ENCODE measurements at regions not wholly inside any gene's neighbourhood (a gene's known extent, or its start where the extent isn't known, plus 50 kb on each side); places are given as distances from the start of the nearest gene placed in this dataset.

DNA sequence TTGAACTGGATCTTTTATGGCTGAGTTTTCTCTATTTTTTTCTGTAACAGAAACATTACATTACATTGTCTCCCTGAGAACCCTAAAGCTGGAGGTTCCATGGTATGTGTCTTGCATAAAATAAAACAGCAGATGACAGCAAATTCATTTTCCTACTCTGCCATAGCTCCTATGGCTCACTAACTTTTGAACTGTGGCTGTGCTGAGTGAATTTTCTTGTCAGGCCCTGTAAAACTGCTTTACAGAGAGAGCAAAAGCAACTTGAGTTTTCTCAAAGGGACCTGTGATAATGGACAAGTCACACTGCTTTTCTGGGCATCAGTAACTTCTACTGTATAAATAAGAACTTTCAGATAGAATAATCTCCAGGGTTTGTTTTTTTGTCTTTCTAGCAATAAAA lies 129.9 kb upstream of the TSC22D2 start:
- intact Hi-C loops (cut with micrococcal nuclease; ENCODE audit: unreplicated experiment) (no loop called here), in situ Hi-C loops (cut with MboI) (no loop called here)
- no peaks in the 10 kb centered on the region for H3K27me3 ChIP-seq (replicated peaks in 1 of 2; ENCODE audit: control insufficient read depth in 2 of 2, insufficient read depth in 2 of 2, low read length in 1 of 2)
- no peak overlapping the region for H3K27ac ChIP-seq (ENCODE audit: control insufficient read depth, insufficient read depth)
- ChIA-PET RAD21 (ENCODE audit: unreplicated experiment) (no interaction called here), CTCF (interaction anchor here (0.7 to 1.7 kb wide), 2 partner anchors 11 to 216 kb away, joined by 4 to 5 read pairs; no protein-coding TSS in a partner anchor), POLR2A (interaction anchor here (1.2 kb wide), 1 partner anchor 32 kb away, joined by 3 read pairs; no protein-coding TSS in a partner anchor), SMC1A (ENCODE audit: uncharacterized antibody, unreplicated experiment) (interaction anchor here (1.7 kb wide), 1 partner anchor 8 kb away, joined by 4 read pairs; no protein-coding TSS in a partner anchor)
- TF ChIP-seq RUNX3 (IDR thresholded peaks at IDR 0.05; ENCODE audit: low read length) (no peak), FOXM1 (IDR thresholded peaks at IDR 0.05; ENCODE audit: low read depth, low read length) (no peak)
- no TSS peak for BruUV-seq (replicated peaks)
- no peaks in the 10 kb centered on the region for H3K79me2 ChIP-seq (ENCODE audit: control insufficient read depth, insufficient read depth, low read length)
- ATAC-seq, result no peak
- FAIRE-seq, result no peak
- no peak overlapping the region for H3K4me3 ChIP-seq
- no peak for DNase-seq (ENCODE audit: low read depth, low spot score)
- no peaks in the 10 kb centered on the region for H3K4me1 ChIP-seq (ENCODE audit: control insufficient read depth, insufficient read depth, low read length)
- no peaks in the 10 kb centered on the region; the same call in 2 of the 3 replicates for H3K9me3 ChIP-seq (replicated peaks; ENCODE audit: control insufficient read depth, insufficient read depth, low read length)
- no peak overlapping the region for H2AFZ ChIP-seq (ENCODE audit: control insufficient read depth, low read depth, low read length)
- no peak overlapping the region for H3K9ac ChIP-seq (ENCODE audit: control insufficient read depth, insufficient read depth, low read length)
- no peak overlapping the region for H3K4me2 ChIP-seq (ENCODE audit: control insufficient read depth, insufficient read depth)
- H4K20me1 ChIP-seq (ENCODE audit: control insufficient read depth, insufficient read depth), result no peaks in the 10 kb centered on the region
- H3K36me3 ChIP-seq (ENCODE audit: control insufficient read depth in 2 of 2, insufficient read depth in 2 of 2, low read length in 1 of 2), result no peaks in the 10 kb centered on the region

DNA sequence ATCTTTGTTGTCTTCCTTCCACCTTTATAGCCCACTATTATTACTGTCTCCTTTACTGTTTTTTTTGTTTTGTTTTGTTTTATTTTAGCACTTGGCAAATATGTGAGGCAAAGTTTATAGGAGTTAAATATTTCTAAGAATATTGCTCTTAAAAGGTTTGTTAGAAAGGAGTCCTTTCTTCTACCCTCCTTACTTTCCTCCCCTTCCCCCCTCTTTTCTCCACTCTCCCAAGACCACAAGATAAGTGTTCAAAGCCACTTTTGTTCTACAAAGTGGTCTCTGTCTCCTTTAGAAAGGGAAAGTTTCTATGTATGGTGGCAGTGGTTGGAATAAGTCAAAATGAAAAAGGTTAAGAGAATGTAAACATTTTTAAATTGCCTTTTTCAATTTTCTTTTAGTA lies 130.7 kb upstream of the TSC22D2 start:
- H3K9ac ChIP-seq (ENCODE audit: control insufficient read depth, insufficient read depth, low read length), result no peak overlapping the region
- H3K9me3 ChIP-seq (replicated peaks; ENCODE audit: control insufficient read depth, insufficient read depth, low read length), result no peaks in the 10 kb centered on the region; the same call in 2 of the 3 replicates
- H3K27ac ChIP-seq (ENCODE audit: control insufficient read depth, insufficient read depth), result no peak overlapping the region
- H3K4me1 ChIP-seq (ENCODE audit: control insufficient read depth, insufficient read depth, low read length), result no peaks in the 10 kb centered on the region
- H3K36me3 ChIP-seq (ENCODE audit: control insufficient read depth in 2 of 2, insufficient read depth in 2 of 2, low read length in 1 of 2), result no peaks in the 10 kb centered on the region
- DNase-seq (ENCODE audit: low read depth, low spot score) (no peak), FAIRE-seq (no peak), ATAC-seq (no peak)
- H3K27me3 ChIP-seq (replicated peaks in 1 of 2; ENCODE audit: control insufficient read depth in 2 of 2, insufficient read depth in 2 of 2, low read length in 1 of 2), result no peaks in the 10 kb centered on the region
- intact Hi-C loops (cut with micrococcal nuclease; ENCODE audit: unreplicated experiment) (no loop called here), in situ Hi-C loops (cut with MboI) (no loop called here)
- no peaks in the 10 kb centered on the region for H3K79me2 ChIP-seq (ENCODE audit: control insufficient read depth, insufficient read depth, low read length)
- TF ChIP-seq EP300 (IDR thresholded peaks at IDR 0.05; ENCODE audit: borderline replicate concordance in 1 of 2, control insufficient read depth in 1 of 2, low read depth in 2 of 2, low read length in 2 of 2), result no peak
- TF ChIP-seq NFYB (IDR thresholded peaks at IDR 0.05; ENCODE audit: insufficient read depth, low read depth, low read length), result no peak
- TF ChIP-seq SUPT20H (IDR thresholded peaks at IDR 0.05; ENCODE audit: borderline replicate concordance, control insufficient read depth, low read depth, low read length), result no peak
- no peak for TF ChIP-seq CREB1 (IDR thresholded peaks at IDR 0.05; ENCODE audit: low read depth)
- no peak for TF ChIP-seq GABPA (IDR thresholded peaks at IDR 0.05; ENCODE audit: low read depth)
- no peak for TF ChIP-seq CREM (IDR thresholded peaks at IDR 0.05; ENCODE audit: low read depth)
- TF ChIP-seq RFX5 (IDR thresholded peaks at IDR 0.05; ENCODE audit: low read depth, low read length), result no peak
- no peak for TF ChIP-seq POLR2AphosphoS5 (IDR thresholded peaks at IDR 0.05; ENCODE audit: low read length)
- TF ChIP-seq MXI1 (IDR thresholded peaks at IDR 0.05; ENCODE audit: low read depth, low read length), result no peak
- TF ChIP-seq PAX8 (IDR thresholded peaks at IDR 0.05), result no peak
- RAD21 ChIA-PET (ENCODE audit: unreplicated experiment), result no interaction called here
- H3K4me2 ChIP-seq (ENCODE audit: control insufficient read depth, insufficient read depth), result no peak overlapping the region
- no peak overlapping the region for H2AFZ ChIP-seq (ENCODE audit: control insufficient read depth, low read depth, low read length)
- BruUV-seq (replicated peaks), result no TSS peak
- SMC1A ChIA-PET (ENCODE audit: uncharacterized antibody, unreplicated experiment), result interaction anchor here (1.7 kb wide), 1 partner anchor 9 kb away, joined by 4 read pairs; no protein-coding TSS in a partner anchor
- H4K20me1 ChIP-seq (ENCODE audit: control insufficient read depth, insufficient read depth), result no peaks in the 10 kb centered on the region
- POLR2A ChIA-PET, result interaction anchor here (1.2 kb wide), 1 partner anchor 33 kb away, joined by 3 read pairs; no protein-coding TSS in a partner anchor
- no peak overlapping the region for H3K4me3 ChIP-seq
- CTCF ChIA-PET, result interaction anchor here (1.7 kb wide), 1 partner anchor 10 kb away, joined by 5 read pairs; no protein-coding TSS in a partner anchor
